OCI-LY7 (cell line): ENCODE measurements at regions not wholly inside any gene's neighbourhood (a gene's known extent, or its start where the extent isn't known, plus 50 kb on each side); places are given as distances from the start of the nearest gene placed in this dataset.

Source experiments
- BruUV-seq: library from RNA; stranded (reverse); fragments of 400-500 nt; replicated peaks from 2 replicates; lab custom pipeline; 2021; lab: Mats Ljungman, UMichigan
- CTCF ChIA-PET: fragments of 300-600 bp; sonication (Branson Sonifier 250); formaldehyde crosslinking; loops from one replicate; lab custom pipeline; 2022; ENCODE audit warnings: antibody characterized with exemption; ENCODE audit not compliant: unreplicated experiment; lab: Charles Lee
- POLR2A ChIA-PET: fragments of 300-600 bp; sonication (Branson Sonifier 250); formaldehyde crosslinking; loops from one replicate; lab custom pipeline; 2022; ENCODE audit warnings: antibody characterized with exemption; lab: Charles Lee
- DNase-seq: peaks from one replicate; pipeline ENCODE4 v3.0.0-alpha.2; 2015; ENCODE audit warnings: low spot score
- H2AFZ ChIP-seq: fragments of 200-600 bp; sonication (generic), shearing (Covaris generic); 2 replicates; pipeline ENCODE4 v1.6.1; 2014; ENCODE audit warnings: mild to moderate bottlenecking, antibody characterized with exemption, low read length, moderate library complexity
- H3K27ac ChIP-seq: fragments of 200-600 bp; sonication (generic); 2 replicates; pipeline ENCODE4 v1.5.1; 2014; ENCODE audit warnings: mixed run types, low read depth, mild to moderate bottlenecking, moderate library complexity, low read length, inconsistent platforms; ENCODE audit not compliant: poor library complexity, severe bottlenecking
- H3K36me3 ChIP-seq: fragments of 200-600 bp; sonication (generic); 2 replicates; pipeline ENCODE4 v1.6.1; 2014; ENCODE audit warnings: mild to moderate bottlenecking, antibody characterized with exemption, low read length, moderate library complexity, mixed read lengths; ENCODE audit not compliant: insufficient read depth
- H3K4me1 ChIP-seq: fragments of 200-600 bp; sonication (generic); 2 replicates; pipeline ENCODE4 v1.5.1; 2014; ENCODE audit warnings: mild to moderate bottlenecking, low read length; ENCODE audit not compliant: insufficient read depth, poor library complexity, severe bottlenecking
- H3K4me2 ChIP-seq: fragments of 200-600 bp; sonication (generic); 2 replicates; pipeline ENCODE4 v1.6.1; 2014; ENCODE audit warnings: mild to moderate bottlenecking, low read length
- H3K4me3 ChIP-seq: fragments of 200-600 bp; sonication (generic); 2 replicates; pipeline ENCODE4 v1.5.1; 2014; ENCODE audit warnings: mild to moderate bottlenecking, low read depth, low read length; ENCODE audit not compliant: poor library complexity, severe bottlenecking
- H3K79me2 ChIP-seq: fragments of 200-600 bp; sonication (generic); 2 replicates; pipeline ENCODE4 v1.6.1; 2016; ENCODE audit warnings: low read depth, mild to moderate bottlenecking, low read length, moderate library complexity, mixed read lengths; ENCODE audit not compliant: insufficient read depth
- H3K9me2 ChIP-seq: fragments of 200-600 bp; sonication (generic); 2 replicates; pipeline ENCODE4 v1.6.1; 2016; ENCODE audit warnings: mild to moderate bottlenecking, low read length, mixed read lengths; ENCODE audit not compliant: insufficient read depth
- H3K9me3 ChIP-seq: fragments of 200-600 bp; sonication (generic); 2 replicates; pipeline ENCODE4 v1.6.1; 2014; ENCODE audit warnings: mild to moderate bottlenecking, mixed run types, low read length, mixed read lengths
- H4K20me1 ChIP-seq: fragments of 200-600 bp; sonication (generic); 2 replicates; pipeline ENCODE4 v1.6.1; 2014; ENCODE audit warnings: mild to moderate bottlenecking, antibody characterized with exemption, low read length, moderate library complexity, mixed read lengths; ENCODE audit not compliant: insufficient read depth
- EZH2phosphoT487 ChIP-seq: fragments of 200-600 bp; sonication (generic); IDR thresholded peaks from 2 replicates; pipeline ENCODE4 v1.6.1; 2018; ENCODE audit warnings: low read depth, borderline replicate concordance, mild to moderate bottlenecking, mixed run types, antibody characterized with exemption, low read length, moderate library complexity, mixed read lengths
- intact Hi-C: fragments of 100-400 bp; cut with micrococcal nuclease; formaldehyde crosslinking; loops from one replicate; pipeline ENCODE4 v1.10.0; 2022; ENCODE audit not compliant: unreplicated experiment
- TF ChIP-seq, protein P1 (sequence below): fragments of 200-600 bp; sonication (generic); conservative IDR thresholded peaks from 2 replicates; pipeline ENCODE4 v1.5.1; 2014; ENCODE audit warnings: mild to moderate bottlenecking, antibody characterized with exemption, low read length, moderate library complexity, mixed read lengths

DNA sequence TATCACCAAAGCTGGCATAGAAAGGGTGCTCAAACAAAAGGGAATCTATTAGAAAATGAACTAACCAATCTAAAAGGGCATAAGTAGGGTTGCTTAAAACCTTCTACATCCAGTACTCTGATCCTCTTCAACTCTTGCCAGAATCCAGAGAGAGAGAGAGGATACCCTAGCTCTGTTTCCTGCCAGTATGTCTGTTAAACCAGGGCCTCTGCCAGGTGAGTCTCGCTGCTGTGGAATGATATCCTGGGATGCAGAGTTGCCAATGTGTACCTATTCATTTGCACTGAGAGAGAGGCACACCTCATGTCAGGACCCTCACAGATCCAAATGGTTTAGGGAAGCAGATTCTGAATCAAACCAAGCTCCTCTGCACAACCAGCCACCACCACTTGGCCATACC is 79.8 kb upstream of the DYNLRB2 start:
- H3K9me2 ChIP-seq = no peaks in the 10 kb centered on the region
- intact Hi-C loops = no loop called here
- H3K27ac ChIP-seq = no peak overlapping the region
- CTCF ChIA-PET = no interaction called here
- H3K36me3 ChIP-seq = no peaks in the 10 kb centered on the region
- no peak for TF ChIP-seq EZH2phosphoT487
- TF ChIP-seq, protein P1, sequence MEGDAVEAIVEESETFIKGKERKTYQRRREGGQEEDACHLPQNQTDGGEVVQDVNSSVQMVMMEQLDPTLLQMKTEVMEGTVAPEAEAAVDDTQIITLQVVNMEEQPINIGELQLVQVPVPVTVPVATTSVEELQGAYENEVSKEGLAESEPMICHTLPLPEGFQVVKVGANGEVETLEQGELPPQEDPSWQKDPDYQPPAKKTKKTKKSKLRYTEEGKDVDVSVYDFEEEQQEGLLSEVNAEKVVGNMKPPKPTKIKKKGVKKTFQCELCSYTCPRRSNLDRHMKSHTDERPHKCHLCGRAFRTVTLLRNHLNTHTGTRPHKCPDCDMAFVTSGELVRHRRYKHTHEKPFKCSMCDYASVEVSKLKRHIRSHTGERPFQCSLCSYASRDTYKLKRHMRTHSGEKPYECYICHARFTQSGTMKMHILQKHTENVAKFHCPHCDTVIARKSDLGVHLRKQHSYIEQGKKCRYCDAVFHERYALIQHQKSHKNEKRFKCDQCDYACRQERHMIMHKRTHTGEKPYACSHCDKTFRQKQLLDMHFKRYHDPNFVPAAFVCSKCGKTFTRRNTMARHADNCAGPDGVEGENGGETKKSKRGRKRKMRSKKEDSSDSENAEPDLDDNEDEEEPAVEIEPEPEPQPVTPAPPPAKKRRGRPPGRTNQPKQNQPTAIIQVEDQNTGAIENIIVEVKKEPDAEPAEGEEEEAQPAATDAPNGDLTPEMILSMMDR = no peak
- no peak overlapping the region for H3K4me3 ChIP-seq
- POLR2A ChIA-PET = no interaction called here
- H2AFZ ChIP-seq = no peak overlapping the region
- no peaks in the 10 kb centered on the region for H3K79me2 ChIP-seq
- H3K4me1 ChIP-seq = no peaks in the 10 kb centered on the region
- no TSS peak for BruUV-seq
- no peak for DNase-seq
- H4K20me1 ChIP-seq = no peaks in the 10 kb centered on the region
- H3K9me3 ChIP-seq = no peaks in the 10 kb centered on the region
- H3K4me2 ChIP-seq = no peak overlapping the region

DNA sequence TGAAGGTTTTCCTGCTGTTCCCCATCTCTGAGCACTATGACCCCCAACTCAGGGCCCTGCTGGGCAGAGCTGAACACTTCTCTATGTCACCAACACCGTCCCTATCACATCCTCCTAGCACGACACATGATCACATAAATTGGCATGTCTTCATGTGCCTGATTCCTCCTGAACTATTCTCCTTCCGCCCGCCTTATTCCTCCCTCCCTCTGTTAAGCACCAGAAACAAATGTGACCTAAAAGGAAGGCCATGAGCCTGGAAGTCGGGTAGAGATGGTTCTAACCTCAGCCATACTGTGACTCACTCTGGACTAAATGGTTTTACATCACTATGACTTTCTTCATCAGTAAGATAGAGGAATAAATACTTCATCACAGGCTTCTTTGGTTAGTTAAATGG is 80.8 kb upstream of the DYNLRB2 start:
- Histone ChIP-seq H2AFZ (no peak overlapping the region), H3K9me3 (no peaks in the 10 kb centered on the region), H3K4me1 (no peaks in the 10 kb centered on the region), H3K9me2 (no peaks in the 10 kb centered on the region), H3K79me2 (no peaks in the 10 kb centered on the region), H3K36me3 (no peaks in the 10 kb centered on the region), H3K4me3 (no peak overlapping the region), H3K27ac (no peak overlapping the region), H4K20me1 (no peaks in the 10 kb centered on the region), H3K4me2 (no peak overlapping the region)
- ChIA-PET POLR2A (no interaction called here), CTCF (no interaction called here)
- no TSS peak for BruUV-seq
- DNase-seq = no peak
- TF ChIP-seq, protein P1 = no peak
- no peak for TF ChIP-seq EZH2phosphoT487
- intact Hi-C loops = no loop called here

DNA sequence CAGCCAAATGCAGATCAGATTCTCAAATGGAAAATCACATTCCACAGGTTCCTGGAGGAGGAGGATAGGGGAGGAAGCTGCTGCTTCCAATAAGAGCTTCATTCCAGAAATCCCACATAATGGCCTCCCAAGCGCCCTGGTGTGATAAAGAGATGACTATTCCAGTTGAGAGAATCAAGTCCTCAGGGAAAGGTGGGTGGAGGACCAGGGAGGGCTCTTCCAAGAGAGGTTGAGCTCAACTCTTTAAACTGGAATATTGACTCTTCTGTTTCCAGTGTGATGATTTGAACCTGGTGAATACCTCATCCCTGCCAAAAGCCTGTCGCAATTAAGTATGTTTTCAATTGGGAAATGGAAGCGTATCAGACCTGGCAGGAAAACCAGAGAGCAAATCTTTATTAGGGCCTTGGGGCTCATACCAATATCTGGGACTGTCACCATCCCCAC is 81.4 kb upstream of the DYNLRB2 start:
- H3K9me3 ChIP-seq = no peaks in the 10 kb centered on the region
- no peak for DNase-seq
- no TSS peak for BruUV-seq
- intact Hi-C loops = no loop called here
- no peaks in the 10 kb centered on the region for H3K9me2 ChIP-seq
- TF ChIP-seq, protein P1 = no peak
- TF ChIP-seq EZH2phosphoT487 = no peak
- H3K4me3 ChIP-seq = no peak overlapping the region
- H4K20me1 ChIP-seq = no peaks in the 10 kb centered on the region
- ChIA-PET POLR2A (interaction anchor here (0.5 kb wide), 1 partner anchor 54 kb away, joined by 3 read pairs; no protein-coding TSS in a partner anchor), CTCF (no interaction called here)
- H3K4me2 ChIP-seq = no peak overlapping the region
- H2AFZ ChIP-seq = no peak overlapping the region
- H3K36me3 ChIP-seq = no peaks in the 10 kb centered on the region
- no peak overlapping the region for H3K27ac ChIP-seq
- H3K79me2 ChIP-seq = no peaks in the 10 kb centered on the region
- no peaks in the 10 kb centered on the region for H3K4me1 ChIP-seq
